Mucosa of descending colon (tissue), 3 donors: ENCODE measurements at regions not wholly inside any gene's neighbourhood (a gene's known extent, or its start where the extent isn't known, plus 50 kb on each side); places are given as distances from the start of the nearest gene placed in this dataset.

ENCODE experiments used
- ATAC-seq: fragments of 200-7000 bp; cut with Tn5 transposase; one replicate; pipeline ENCODE4 v1.9.1; 2020; ENCODE audit warnings: mild to moderate bottlenecking, moderate library complexity
- DNase-seq, 3 donors: peaks; one replicate each; pipeline ENCODE4 v3.0.0-alpha.2; 2020
- H3K36me3 ChIP-seq: fragments of 200-600 bp; one replicate; pipeline ENCODE4 v1.8.0; 2021; ENCODE audit warnings: low read depth, mild to moderate bottlenecking
- H3K4me1 ChIP-seq: fragments of 200-600 bp; one replicate; pipeline ENCODE4 v1.8.0; 2021; ENCODE audit warnings: low read depth, mild to moderate bottlenecking
- H3K4me3 ChIP-seq: fragments of 200-600 bp; one replicate; pipeline ENCODE4 v1.8.0; 2021; ENCODE audit warnings: mild to moderate bottlenecking
- H3K9me3 ChIP-seq: fragments of 200-600 bp; one replicate; pipeline ENCODE4 v1.8.0; 2021; ENCODE audit warnings: mild to moderate bottlenecking
- intact Hi-C, 2 donors: fragments of 100-400 bp; cut with DNase I in 1 of 2; cut with micrococcal nuclease in 1 of 2; formaldehyde crosslinking; loops; one replicate each; pipeline versions ENCODE4 v1.11.0 to v1.11.1; 2022; cut with DNase I, micrococcal nuclease
- TF ChIP-seq, protein P1 (sequence below): fragments of 200-600 bp; IDR thresholded peaks from one replicate; pipeline ENCODE4 v1.8.0; 2022; ENCODE audit warnings: antibody characterized with exemption, mild to moderate bottlenecking
- donor health status: DM: no; HTN: no; CAD: no; lungs with moderate emphysema.
- donor health status: DM: no; HTN: no; CAD: no.
- donor health status: DM: no; HTN: yes; CAD: no.

GRCh38 chr3:153702106-153702505 is 419.1 kb upstream of the ARHGEF26 start:
- Histone ChIP-seq H3K36me3 (no peaks in the 10 kb centered on the region), H3K4me1 (no peaks in the 10 kb centered on the region), H3K4me3 (no peak overlapping the region), H3K9me3 (no peaks in the 10 kb centered on the region)
- DNase-seq, result no peak
- TF ChIP-seq, protein P1, sequence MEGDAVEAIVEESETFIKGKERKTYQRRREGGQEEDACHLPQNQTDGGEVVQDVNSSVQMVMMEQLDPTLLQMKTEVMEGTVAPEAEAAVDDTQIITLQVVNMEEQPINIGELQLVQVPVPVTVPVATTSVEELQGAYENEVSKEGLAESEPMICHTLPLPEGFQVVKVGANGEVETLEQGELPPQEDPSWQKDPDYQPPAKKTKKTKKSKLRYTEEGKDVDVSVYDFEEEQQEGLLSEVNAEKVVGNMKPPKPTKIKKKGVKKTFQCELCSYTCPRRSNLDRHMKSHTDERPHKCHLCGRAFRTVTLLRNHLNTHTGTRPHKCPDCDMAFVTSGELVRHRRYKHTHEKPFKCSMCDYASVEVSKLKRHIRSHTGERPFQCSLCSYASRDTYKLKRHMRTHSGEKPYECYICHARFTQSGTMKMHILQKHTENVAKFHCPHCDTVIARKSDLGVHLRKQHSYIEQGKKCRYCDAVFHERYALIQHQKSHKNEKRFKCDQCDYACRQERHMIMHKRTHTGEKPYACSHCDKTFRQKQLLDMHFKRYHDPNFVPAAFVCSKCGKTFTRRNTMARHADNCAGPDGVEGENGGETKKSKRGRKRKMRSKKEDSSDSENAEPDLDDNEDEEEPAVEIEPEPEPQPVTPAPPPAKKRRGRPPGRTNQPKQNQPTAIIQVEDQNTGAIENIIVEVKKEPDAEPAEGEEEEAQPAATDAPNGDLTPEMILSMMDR, result no peak
- no peak for ATAC-seq
- intact Hi-C loops, result no loop called here

- H3K4me1 ChIP-seq, result no peaks in the 10 kb centered on the region
- no peaks in the 10 kb centered on the region for H3K9me3 ChIP-seq
- TF ChIP-seq, protein P1, result no peak
- H3K4me3 ChIP-seq, result no peak overlapping the region
- no peaks in the 10 kb centered on the region for H3K36me3 ChIP-seq
- intact Hi-C loops, result loop anchor here in 1 of 2 donors (2.0 kb wide), 1 partner anchor 65 kb away; no protein-coding TSS in a partner anchor
- DNase-seq (peak in 1 of 3 donors; percentile 20), ATAC-seq (peak; percentile 36)
Measured at GRCh38 chr3:153704115-153704514, 417.1 kb upstream of the ARHGEF26 start.

- no peak for ATAC-seq
- Histone ChIP-seq H3K9me3 (no peaks in the 10 kb centered on the region), H3K4me1 (no peaks in the 10 kb centered on the region), H3K36me3 (no peaks in the 10 kb centered on the region), H3K4me3 (no peak overlapping the region)
- intact Hi-C loops, result no loop called here
- no peak for DNase-seq
- TF ChIP-seq, protein P1, result no peak
Measured at GRCh38 chr3:153706706-153707105, 414.5 kb upstream of the ARHGEF26 start.

GRCh38 chr3:153714016-153714415 is 407.2 kb upstream of the ARHGEF26 start:
- H3K36me3 ChIP-seq, result no peaks in the 10 kb centered on the region
- intact Hi-C loops, result no loop called here
- DNase-seq (no peak), ATAC-seq (no peak)
- TF ChIP-seq, protein P1, result no peak
- H3K9me3 ChIP-seq, result no peaks in the 10 kb centered on the region
- no peak overlapping the region for H3K4me3 ChIP-seq
- H3K4me1 ChIP-seq, result no peaks in the 10 kb centered on the region

DNA sequence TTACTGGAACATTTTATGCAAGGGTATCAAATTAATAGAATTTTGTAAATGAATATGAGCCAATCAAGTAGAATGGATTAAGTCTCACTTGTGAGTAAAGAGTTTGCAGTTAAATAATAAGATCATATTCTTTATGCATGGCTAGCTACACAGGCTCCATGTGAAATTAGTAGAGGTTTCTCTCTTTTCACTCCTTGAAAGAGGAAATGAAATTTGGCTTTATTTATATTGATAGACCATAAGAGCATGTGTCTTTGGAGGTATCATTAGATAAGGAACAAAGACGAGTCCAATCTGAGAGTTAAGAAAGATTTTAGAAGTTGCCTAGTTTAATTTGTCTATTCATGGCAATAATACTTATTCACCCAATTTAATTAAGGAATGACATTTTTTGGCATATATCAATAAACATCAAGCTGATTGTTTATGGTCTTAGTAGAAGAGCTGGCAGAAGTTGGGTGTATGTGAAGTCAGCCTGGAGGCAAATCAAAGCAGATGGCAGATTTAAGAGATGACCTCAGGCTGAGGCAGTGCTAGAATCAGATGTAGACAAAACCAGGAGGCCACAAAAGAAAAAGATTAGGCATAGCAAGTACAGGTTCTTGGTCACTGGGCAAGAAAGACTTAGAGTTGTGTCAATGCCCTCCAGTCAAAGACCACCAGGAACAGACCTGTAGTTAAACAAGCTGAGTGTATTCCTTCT is 406.5 kb upstream of the ARHGEF26 start:
- Histone ChIP-seq H3K36me3 (no peaks in the 10 kb centered on the region), H3K9me3 (no peaks in the 10 kb centered on the region), H3K4me1 (no peaks in the 10 kb centered on the region), H3K4me3 (no peak overlapping the region)
- intact Hi-C loops, result no loop called here
- TF ChIP-seq, protein P1, result no peak
- DNase-seq (no peak), ATAC-seq (no peak)
